IPS-15b (cell line): ENCODE measurements at regions not wholly inside any gene's neighbourhood (a gene's known extent, or its start where the extent isn't known, plus 50 kb on each side); places are given as distances from the start of the nearest gene placed in this dataset.
"Not testable (repeated sequence)": the region's sequence is repeated elsewhere in the genome, so short reads cannot be mapped to it uniquely, and the experiment has no call there.

ENCODE experiments used
- H3K27me3 ChIP-seq: one replicate; pipeline ENCODE4 v1.6.1; 2013; ENCODE audit warnings: low read length; ENCODE audit not compliant: control insufficient read depth, insufficient read depth
- H3K36me3 ChIP-seq: one replicate; pipeline ENCODE4 v1.6.1; 2013; ENCODE audit warnings: low read length; ENCODE audit not compliant: control insufficient read depth, insufficient read depth
- H3K4me1 ChIP-seq: one replicate; pipeline ENCODE4 v1.6.1; 2013; ENCODE audit warnings: mild to moderate bottlenecking, low read length; ENCODE audit not compliant: control insufficient read depth, insufficient read depth
- H3K4me3 ChIP-seq: one replicate; pipeline ENCODE4 v1.5.1; 2013; ENCODE audit warnings: low read depth, low read length
- H3K9ac ChIP-seq: one replicate; pipeline ENCODE4 v1.6.1; 2013; ENCODE audit warnings: low read depth, mild to moderate bottlenecking, low read length
- H3K9me3 ChIP-seq: one replicate; pipeline ENCODE4 v1.6.1; 2013; ENCODE audit warnings: mild to moderate bottlenecking, low read length; ENCODE audit not compliant: control insufficient read depth, insufficient read depth

DNA sequence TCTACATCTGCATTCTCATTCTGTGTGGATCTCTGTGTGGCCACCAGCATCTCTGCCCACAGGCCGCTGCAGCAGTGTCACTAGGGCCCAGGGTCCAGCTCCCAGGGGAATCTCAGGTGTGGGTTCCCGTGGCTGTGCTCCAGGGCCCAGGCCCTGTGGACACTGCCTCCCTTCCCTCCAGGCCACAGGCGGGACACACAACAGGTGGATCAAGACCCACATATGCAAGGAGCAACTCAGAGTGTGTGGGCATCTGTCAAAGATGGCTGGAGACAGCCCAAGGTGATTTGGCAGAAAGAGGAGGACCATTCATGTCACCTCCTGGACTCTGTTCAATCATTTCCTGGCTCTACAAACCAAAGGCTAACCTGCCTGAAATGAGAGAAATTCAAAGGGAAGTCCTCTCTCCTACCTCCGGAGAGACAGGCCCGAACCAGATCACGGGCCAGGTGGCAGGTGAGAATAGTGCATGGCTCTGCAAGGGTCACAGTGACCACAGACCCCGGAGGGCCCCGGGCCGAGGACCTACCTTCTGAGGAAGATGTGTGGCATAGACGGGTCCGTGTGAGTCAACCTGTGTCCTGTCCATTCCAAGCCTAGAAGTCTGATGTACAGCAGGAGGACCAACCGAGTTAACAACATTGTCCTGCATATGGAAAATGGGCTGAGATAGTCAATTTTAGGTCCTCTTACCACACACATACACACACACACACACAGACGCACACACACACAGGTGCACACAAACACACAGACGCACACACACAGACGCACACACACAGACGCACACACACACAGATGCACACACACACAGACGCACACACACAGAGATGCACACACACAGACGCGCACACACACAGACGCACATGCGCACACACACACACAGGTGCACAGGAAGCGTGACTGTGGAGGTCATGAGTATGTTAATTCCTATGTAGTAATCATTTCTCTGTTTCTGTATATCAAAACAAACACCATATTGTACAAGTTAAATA, 1068.5 kb downstream of the BRD1 start:
- no peak overlapping the region for H3K9ac ChIP-seq
- no peaks in the 10 kb centered on the region for H3K36me3 ChIP-seq
- H3K27me3 ChIP-seq: no peaks in the 10 kb centered on the region
- H3K4me1 ChIP-seq: no peaks in the 10 kb centered on the region
- H3K4me3 ChIP-seq: no peak overlapping the region
- H3K9me3 ChIP-seq: no peaks in the 10 kb centered on the region

DNA sequence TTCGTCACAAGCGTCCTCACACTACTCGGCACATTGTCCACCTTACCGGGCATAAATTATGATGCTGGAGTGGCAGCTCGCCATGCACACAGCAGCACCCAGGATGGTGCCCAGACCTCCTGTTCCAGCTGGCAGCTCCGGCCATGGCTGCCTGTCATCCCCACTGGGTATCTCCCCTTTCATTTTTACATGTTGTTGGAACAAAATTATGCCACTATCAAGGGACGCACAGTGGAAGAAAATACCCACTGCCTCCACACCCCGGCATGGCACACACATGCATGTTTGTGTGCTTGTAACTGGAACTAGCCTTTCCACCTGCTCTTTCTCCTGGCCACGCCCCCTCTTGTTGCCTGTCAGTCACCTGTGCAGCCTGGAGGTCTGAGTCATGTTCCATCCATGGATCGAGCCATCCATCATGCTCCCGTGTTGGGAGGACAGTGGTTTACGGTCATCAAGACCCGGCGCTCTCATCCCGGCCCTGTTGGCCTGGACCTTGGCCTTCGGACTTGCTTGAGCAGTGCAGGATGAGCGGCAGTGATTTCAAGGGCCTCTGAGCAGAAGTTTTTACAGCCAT, 1069.6 kb downstream of the BRD1 start:
- H3K9ac ChIP-seq: no peak overlapping the region
- H3K4me3 ChIP-seq: no peak overlapping the region
- H3K36me3 ChIP-seq: no peaks in the 10 kb centered on the region
- no peaks in the 10 kb centered on the region for H3K27me3 ChIP-seq
- no peaks in the 10 kb centered on the region for H3K4me1 ChIP-seq
- no peaks in the 10 kb centered on the region for H3K9me3 ChIP-seq

- H3K36me3 ChIP-seq: no peaks in the 10 kb centered on the region
- no peak overlapping the region for H3K9ac ChIP-seq
- no peaks in the 10 kb centered on the region for H3K27me3 ChIP-seq
- H3K4me3 ChIP-seq: no peak overlapping the region
- H3K4me1 ChIP-seq: no peaks in the 10 kb centered on the region
- no peaks in the 10 kb centered on the region for H3K9me3 ChIP-seq
Measured at GRCh38 chr22:48757581-48757980, 1070.1 kb downstream of the BRD1 start.

- H3K9me3 ChIP-seq, H3K9ac ChIP-seq, H3K4me3 ChIP-seq: not testable (repeated sequence)
Measured at GRCh38 chr22:48757135-48757534, 1070.5 kb downstream of the BRD1 start.

DNA sequence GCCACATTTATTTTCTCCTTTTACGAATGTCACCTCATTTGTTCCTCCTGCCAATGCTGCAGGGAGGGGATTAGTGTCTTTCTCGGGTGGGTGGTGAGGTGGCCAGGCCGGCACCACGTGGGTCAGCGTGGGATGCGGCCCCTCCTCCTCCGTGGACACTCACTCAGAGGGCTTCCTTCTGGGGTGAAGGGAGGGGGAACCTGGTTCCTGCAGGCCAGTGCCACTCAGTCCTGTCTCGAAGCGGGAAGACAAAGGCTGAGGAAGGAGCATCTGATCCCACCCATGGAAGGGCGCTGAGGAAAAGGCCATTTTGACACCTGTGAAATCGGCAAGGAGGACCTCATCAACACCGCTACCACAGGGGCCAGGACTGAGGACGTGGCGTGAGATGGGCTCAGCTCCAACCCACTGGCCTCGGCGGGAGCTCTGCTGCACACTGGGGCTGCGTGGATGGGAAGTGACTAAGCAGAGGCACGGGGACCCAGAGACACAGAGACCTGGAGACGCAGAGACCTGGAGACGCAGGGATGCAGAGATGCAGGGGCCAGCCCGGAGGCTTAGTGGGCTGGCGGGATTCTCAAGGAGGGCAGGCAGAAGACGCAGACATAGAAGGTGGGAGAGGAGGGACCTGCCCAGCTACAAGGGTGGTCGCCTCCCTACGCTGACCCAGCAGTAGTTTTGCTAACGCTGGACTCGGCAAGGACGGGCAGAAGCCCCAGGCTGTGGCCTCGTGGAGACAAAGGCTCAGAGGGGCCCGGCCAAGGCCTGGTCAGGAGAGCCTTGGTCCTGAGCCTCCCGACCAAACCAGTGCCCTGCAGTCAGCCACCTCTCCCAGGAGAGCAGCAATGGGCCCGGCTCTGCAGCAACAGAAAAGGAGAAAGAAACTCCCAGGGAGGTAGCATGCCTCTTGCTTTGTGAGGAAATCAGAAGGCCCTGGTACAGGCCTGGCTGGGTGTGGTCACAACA, 1071.2 kb downstream of the BRD1 start:
- H3K9me3 ChIP-seq: no peaks in the 10 kb centered on the region
- no peaks in the 10 kb centered on the region for H3K27me3 ChIP-seq
- no peaks in the 10 kb centered on the region for H3K36me3 ChIP-seq
- H3K4me3 ChIP-seq: no peak overlapping the region
- no peak overlapping the region for H3K9ac ChIP-seq
- H3K4me1 ChIP-seq: no peaks in the 10 kb centered on the region

More at GRCh38 chr22:48757135-48757534, 1070.5 kb downstream of the BRD1 start:
- not testable (repeated sequence) for H3K36me3 ChIP-seq, H3K27me3 ChIP-seq, H3K4me1 ChIP-seq

DNA sequence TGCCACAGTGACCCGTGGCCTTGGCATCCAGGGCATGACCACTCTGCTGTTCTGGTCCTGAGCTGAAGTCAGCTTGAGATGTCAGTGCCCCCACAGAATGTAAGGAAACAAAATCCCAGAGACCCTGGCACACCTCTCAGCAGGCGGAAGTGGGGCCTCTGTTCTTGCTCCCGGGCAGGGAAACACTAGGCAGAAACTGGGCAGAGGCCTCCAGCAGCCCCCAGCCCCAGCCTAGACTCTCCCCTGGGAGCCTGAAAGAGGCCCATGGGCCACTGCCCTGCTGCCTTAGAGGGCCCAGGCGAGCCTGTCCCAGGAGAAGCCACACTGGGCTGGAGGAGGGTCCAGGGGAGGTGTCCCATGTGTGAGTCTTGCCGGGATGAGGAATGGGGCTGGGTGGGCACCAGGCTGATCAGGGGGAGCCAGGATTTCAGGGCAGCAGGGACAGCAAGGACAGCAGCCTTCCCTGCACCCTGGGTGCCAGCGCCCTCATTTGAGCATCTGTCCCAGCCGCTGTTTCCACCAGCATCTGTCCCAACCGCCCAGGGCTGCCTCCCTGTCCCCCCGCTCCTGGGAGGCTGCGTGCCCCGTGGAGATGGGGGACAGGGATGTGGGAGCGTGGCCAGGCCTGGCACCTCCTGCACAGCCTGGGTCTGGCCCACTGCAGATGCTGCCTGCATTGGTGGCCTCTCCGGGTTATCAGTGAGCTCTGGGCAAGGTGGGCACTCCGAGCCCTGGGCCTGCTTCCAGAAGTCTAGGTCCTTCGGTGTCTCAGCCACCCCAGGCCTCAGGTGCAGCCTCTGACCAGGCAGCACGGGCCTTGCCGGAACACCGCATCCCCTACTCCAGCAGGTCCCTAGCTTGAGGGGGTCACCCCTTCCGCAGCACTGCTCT, 1072.4 kb downstream of the BRD1 start:
- Histone ChIP-seq H3K27me3 (no peaks in the 10 kb centered on the region), H3K36me3 (no peaks in the 10 kb centered on the region), H3K9me3 (no peaks in the 10 kb centered on the region), H3K4me3 (no peak overlapping the region), H3K9ac (no peak overlapping the region), H3K4me1 (no peaks in the 10 kb centered on the region)

DNA sequence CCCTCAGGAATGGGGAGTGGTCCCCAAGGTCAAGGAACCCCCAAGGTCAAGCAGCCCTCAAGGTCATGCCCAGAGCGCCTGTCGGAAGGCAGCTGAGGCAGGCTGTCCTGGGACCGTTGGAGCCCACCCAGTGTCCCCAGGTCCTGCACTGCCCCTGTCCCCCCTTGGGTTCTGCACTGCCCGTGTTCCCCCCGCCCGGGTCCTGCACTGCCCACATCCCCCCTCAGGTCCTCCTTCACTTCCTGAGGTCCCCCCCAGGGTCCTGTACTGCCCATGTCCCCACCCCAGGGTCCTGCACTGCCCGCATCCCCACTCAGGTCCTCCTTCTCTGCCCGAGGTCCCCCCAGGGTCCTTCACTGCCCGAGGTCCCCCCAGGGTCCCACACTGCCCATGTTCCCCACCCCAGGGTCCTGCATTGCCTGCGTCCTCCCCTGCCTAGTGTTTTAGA, 1073.0 kb downstream of the BRD1 start:
- H3K36me3 ChIP-seq: no peaks in the 10 kb centered on the region
- no peaks in the 10 kb centered on the region for H3K27me3 ChIP-seq
- no peak overlapping the region for H3K4me3 ChIP-seq
- H3K4me1 ChIP-seq: no peaks in the 10 kb centered on the region
- no peak overlapping the region for H3K9ac ChIP-seq
- no peaks in the 10 kb centered on the region for H3K9me3 ChIP-seq

- no peaks in the 10 kb centered on the region for H3K9me3 ChIP-seq
- H3K4me3 ChIP-seq: no peak overlapping the region
- no peaks in the 10 kb centered on the region for H3K36me3 ChIP-seq
- H3K27me3 ChIP-seq: no peaks in the 10 kb centered on the region
- no peaks in the 10 kb centered on the region for H3K4me1 ChIP-seq
- no peak overlapping the region for H3K9ac ChIP-seq
Measured at GRCh38 chr22:48753752-48754517, 1073.7 kb downstream of the BRD1 start.

DNA sequence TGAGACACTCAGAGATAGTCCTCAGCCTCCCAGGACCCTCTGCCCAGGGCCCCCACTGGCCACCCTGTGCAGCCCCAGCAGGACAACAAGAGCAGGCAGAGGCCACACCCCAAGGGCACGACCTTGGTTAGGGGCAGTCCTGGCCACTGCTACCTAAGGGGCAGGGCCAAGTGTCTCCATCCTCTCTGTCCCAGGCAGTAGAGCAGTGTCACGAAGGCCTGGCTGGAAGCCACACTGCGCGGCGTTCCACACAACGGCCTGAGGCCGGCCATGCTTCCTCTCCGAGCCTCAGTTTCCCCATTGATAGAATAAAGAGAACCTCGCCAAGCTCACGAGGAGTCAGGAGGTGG, 1074.3 kb downstream of the BRD1 start:
- H3K4me1 ChIP-seq: no peaks in the 10 kb centered on the region
- H3K9me3 ChIP-seq: no peaks in the 10 kb centered on the region
- no peaks in the 10 kb centered on the region for H3K27me3 ChIP-seq
- H3K4me3 ChIP-seq: no peak overlapping the region
- H3K36me3 ChIP-seq: no peaks in the 10 kb centered on the region
- H3K9ac ChIP-seq: no peak overlapping the region

DNA sequence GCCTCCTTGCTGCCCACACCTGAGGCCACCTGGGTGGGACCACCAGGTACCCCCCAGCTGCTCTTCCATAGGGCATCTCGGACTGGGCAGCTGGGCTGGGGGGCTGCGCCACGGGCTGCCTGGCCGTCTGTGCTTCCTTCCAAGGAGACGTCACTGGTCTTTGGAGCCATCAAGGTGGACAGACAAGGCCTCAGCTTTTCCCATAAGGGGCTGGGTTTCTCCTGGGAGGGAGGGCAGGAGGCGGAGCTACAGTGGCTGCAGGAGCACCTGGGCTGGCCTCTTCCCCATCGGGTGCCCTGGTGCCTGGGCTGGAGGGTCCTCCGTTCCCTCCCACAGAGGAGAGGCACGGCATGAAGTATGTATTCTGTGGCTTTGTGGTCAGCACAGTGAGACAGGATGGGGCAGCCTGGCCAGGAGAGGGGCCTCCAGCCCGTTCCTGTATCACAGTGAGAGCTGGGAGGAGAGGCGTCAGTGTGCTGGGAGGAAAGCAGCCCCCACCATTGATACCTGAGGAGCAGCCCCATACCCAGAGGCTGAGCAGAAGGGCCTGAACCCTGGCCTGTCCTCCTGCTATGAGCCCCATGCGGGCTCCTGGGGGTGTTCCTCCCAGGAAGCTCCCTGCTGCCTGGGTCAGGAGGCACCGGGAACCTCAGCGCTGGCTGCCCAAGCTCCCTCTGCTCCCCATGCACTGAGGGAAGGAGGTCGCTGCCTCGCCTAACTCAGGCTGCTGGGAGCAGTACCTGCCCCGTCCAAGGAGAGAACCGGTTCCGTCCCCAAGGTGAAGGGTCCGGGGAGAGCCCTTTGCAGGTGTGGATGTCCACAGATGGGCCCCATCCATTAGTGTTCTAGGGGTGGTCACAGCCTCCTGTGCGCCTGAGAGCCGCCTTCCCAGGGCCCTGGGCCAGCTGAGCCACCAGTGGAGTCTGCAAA, 1075.0 kb downstream of the BRD1 start:
- Histone ChIP-seq H3K4me3 (no peak overlapping the region), H3K36me3 (no peaks in the 10 kb centered on the region), H3K27me3 (no peaks in the 10 kb centered on the region), H3K9ac (no peak overlapping the region), H3K9me3 (no peaks in the 10 kb centered on the region), H3K4me1 (no peaks in the 10 kb centered on the region)
